Astrocyte (in vitro differentiated cells and primary cell): ENCODE measurements at regions not wholly inside any gene's neighbourhood (a gene's known extent, or its start where the extent isn't known, plus 50 kb on each side); places are given as distances from the start of the nearest gene placed in this dataset.

Experiments
- CTCF ChIP-seq: IDR thresholded peaks from 2 replicates; pipeline ENCODE4 v1.5.1; 2011; ENCODE audit warnings: low read depth, mild to moderate bottlenecking, inconsistent platforms, low read length, moderate library complexity; ENCODE audit not compliant: insufficient read depth
- EZH2 ChIP-seq: IDR thresholded peaks from 2 replicates; pipeline ENCODE4 v1.6.1; 2012; ENCODE audit warnings: mild to moderate bottlenecking, low read length, inconsistent platforms; ENCODE audit not compliant: insufficient read depth

GRCh38 chr5:62231576-62231975, 74.4 kb upstream of the KIF2A start:
- TF ChIP-seq CTCF (no peak), EZH2 (no peak)
